Body of pancreas (tissue), 4 donors: ENCODE measurements at regions not wholly inside any gene's neighbourhood (a gene's known extent, or its start where the extent isn't known, plus 50 kb on each side); places are given as distances from the start of the nearest gene placed in this dataset.

ENCODE experiments used
- ATAC-seq: fragments of 150-250 bp; one replicate; pipeline ENCODE4 v1.9.1; 2016
- DNase-seq, 4 donors: peaks; one replicate each; pipeline ENCODE4 v3.0.0-alpha.2; 2019
- H3K27ac ChIP-seq, 4 donors: fragments of 200-600 bp; sonication (generic); 1 replicate in 3 of 4; 2 replicates in 1 of 4; pipeline versions ENCODE4 v1.5.1 to v1.6.1; 2016 to 2019; ENCODE audit warnings: mild to moderate bottlenecking in 1 of 4, mixed read lengths in 1 of 4, moderate library complexity in 1 of 4
- H3K27me3 ChIP-seq, 2 donors: fragments of 200-600 bp; sonication (generic); one replicate each; pipeline ENCODE4 v1.6.0; 2016; ENCODE audit warnings: mild to moderate bottlenecking in 1 of 2
- H3K36me3 ChIP-seq, 2 donors: fragments of 200-600 bp; sonication (generic); replicated peaks in 1 of 2; 2 replicates each; pipeline ENCODE4 v1.5.1; 2016; ENCODE audit warnings: low read depth in 2 of 2; ENCODE audit not compliant: insufficient read depth in 1 of 2
- H3K4me1 ChIP-seq: fragments of 200-600 bp; sonication (generic); one replicate; pipeline ENCODE4 v1.6.0; 2016
- H3K4me3 ChIP-seq, 2 donors: fragments of 200-600 bp; sonication (generic); 1 replicate in 1 of 2; 2 replicates in 1 of 2; pipeline ENCODE4 v1.5.1; 2016 to 2019
- H3K9me3 ChIP-seq, 3 donors: fragments of 200-600 bp; sonication (generic); 1 replicate in 2 of 3; 2 replicates in 1 of 3; pipeline ENCODE4 v1.5.1; 2016
- POLR2A ChIP-seq, 3 donors: fragments of 450-650 bp; IDR thresholded peaks; one replicate each; pipeline ENCODE4 v1.6.1; 2016; ENCODE audit warnings: antibody characterized with exemption in 3 of 3, mild to moderate bottlenecking in 2 of 3
- WGBS, 2 donors: methylation state at CpG; one replicate each; pipeline ENCODE4 v1.1.5; 2017; 5-methylcytosine and 5-hydroxymethylcytosine counted together
- intact Hi-C: fragments of 100-400 bp; cut with DNase I; formaldehyde crosslinking; loops from one replicate; pipeline ENCODE4 v1.15.1; 2023
- TF ChIP-seq, protein P1 (sequence below), 7 experiments: fragments of 450-650 bp in 4 of 7; fragments of 200-600 bp in 3 of 7; sonication (generic) in 3 of 7; IDR thresholded peaks; one replicate each; pipeline ENCODE4 v1.5.1; 2016 to 2019; ENCODE audit warnings: antibody characterized with exemption in 7 of 7

DNA sequence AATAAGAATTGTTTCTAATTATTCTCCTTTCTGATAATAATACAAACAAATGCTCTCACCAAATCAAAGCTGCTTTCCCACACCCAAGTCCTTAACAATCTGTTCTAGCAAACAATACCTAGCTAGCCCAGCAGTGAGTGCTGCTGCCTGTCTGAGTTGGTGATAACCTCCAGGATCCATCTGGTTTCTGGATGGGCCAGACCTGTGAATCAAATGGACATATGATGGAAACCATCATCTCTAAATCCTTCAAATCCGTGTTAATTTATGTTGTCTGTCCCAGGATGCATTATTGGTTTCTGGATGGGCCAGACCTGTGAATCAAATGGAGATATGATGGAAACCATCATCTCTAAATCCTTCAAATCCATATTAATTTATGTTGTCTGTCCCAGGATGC, 1230.0 kb downstream of the AMY1C start:
- no peaks in the 10 kb centered on the region for H3K4me1 ChIP-seq
- DNase-seq (no peak), ATAC-seq (no peak)
- H3K4me3 ChIP-seq: no peak overlapping the region
- H3K27ac ChIP-seq: no peak overlapping the region
- no peaks in the 10 kb centered on the region for H3K27me3 ChIP-seq
- WGBS, 2 donors: 32 to 48% methylated on average over 1 of the region's 1 CpG
- intact Hi-C loops: no loop called here
- H3K9me3 ChIP-seq: no peaks in the 10 kb centered on the region
- H3K36me3 ChIP-seq: no peaks in the 10 kb centered on the region
- TF ChIP-seq POLR2A (IDR thresholded peaks at IDR 0.05): no peak
- TF ChIP-seq, protein P1, sequence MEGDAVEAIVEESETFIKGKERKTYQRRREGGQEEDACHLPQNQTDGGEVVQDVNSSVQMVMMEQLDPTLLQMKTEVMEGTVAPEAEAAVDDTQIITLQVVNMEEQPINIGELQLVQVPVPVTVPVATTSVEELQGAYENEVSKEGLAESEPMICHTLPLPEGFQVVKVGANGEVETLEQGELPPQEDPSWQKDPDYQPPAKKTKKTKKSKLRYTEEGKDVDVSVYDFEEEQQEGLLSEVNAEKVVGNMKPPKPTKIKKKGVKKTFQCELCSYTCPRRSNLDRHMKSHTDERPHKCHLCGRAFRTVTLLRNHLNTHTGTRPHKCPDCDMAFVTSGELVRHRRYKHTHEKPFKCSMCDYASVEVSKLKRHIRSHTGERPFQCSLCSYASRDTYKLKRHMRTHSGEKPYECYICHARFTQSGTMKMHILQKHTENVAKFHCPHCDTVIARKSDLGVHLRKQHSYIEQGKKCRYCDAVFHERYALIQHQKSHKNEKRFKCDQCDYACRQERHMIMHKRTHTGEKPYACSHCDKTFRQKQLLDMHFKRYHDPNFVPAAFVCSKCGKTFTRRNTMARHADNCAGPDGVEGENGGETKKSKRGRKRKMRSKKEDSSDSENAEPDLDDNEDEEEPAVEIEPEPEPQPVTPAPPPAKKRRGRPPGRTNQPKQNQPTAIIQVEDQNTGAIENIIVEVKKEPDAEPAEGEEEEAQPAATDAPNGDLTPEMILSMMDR (IDR thresholded peaks at IDR 0.05): no peak

DNA sequence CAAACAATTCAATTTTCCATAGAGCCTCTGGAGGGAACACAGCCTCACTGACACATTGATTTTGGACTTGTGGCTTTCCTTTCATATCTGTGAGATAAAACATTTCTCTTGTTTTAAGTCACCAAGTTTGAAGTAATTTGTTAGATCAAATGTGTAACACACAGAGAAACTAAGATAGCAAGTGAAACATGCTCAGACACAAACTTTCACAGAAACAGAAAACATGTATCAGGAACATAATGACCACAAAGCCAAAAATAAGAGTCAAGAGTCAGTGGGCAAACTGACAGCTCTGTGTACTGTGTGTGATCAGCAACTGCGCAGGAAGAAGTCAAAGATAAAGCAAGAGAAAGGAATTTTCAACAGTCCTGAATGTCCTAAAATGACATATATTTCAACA, 1237.5 kb downstream of the AMY1C start:
- H3K4me3 ChIP-seq: no peak overlapping the region
- WGBS, 2 donors: 43 to 46% methylated on average over 1 of the region's 1 CpG
- no peaks in the 10 kb centered on the region for H3K27me3 ChIP-seq
- DNase-seq (no peak), ATAC-seq (no peak)
- intact Hi-C loops: no loop called here
- no peak overlapping the region for H3K27ac ChIP-seq
- H3K36me3 ChIP-seq: no peaks in the 10 kb centered on the region
- H3K9me3 ChIP-seq: no peaks in the 10 kb centered on the region
- no peaks in the 10 kb centered on the region for H3K4me1 ChIP-seq
- TF ChIP-seq POLR2A (IDR thresholded peaks at IDR 0.05): no peak
- TF ChIP-seq, protein P1 (IDR thresholded peaks at IDR 0.05): no peak

DNA sequence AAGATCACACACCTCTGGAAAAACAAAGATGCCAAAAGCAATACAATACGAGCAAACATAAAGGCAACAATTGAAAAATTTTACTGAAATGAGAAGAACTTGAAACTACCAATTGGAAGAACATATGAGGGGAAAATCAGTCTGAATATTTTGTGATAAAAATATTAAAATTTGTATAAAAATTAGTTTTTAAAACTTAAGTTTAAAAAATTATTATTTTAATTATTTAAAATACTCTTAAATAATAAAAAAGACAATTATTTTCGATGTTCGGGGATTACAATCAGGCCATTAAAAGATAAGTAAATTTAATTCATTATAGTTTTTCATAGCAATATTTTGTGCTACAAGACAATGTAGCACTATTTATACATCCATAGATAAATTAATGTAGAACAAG, 1239.3 kb downstream of the AMY1C start:
- 78 to 81% methylated on average over 3 of the region's 3 CpGs for WGBS, 2 donors
- no peaks in the 10 kb centered on the region for H3K36me3 ChIP-seq
- H3K9me3 ChIP-seq: no peaks in the 10 kb centered on the region
- DNase-seq: no peak
- intact Hi-C loops: no loop called here
- no peak overlapping the region for H3K27ac ChIP-seq
- no peak overlapping the region for H3K4me3 ChIP-seq
- no peaks in the 10 kb centered on the region for H3K4me1 ChIP-seq
- TF ChIP-seq, protein P1 (IDR thresholded peaks at IDR 0.05): no peak
- H3K27me3 ChIP-seq: no peaks in the 10 kb centered on the region
- no peak for ATAC-seq

DNA sequence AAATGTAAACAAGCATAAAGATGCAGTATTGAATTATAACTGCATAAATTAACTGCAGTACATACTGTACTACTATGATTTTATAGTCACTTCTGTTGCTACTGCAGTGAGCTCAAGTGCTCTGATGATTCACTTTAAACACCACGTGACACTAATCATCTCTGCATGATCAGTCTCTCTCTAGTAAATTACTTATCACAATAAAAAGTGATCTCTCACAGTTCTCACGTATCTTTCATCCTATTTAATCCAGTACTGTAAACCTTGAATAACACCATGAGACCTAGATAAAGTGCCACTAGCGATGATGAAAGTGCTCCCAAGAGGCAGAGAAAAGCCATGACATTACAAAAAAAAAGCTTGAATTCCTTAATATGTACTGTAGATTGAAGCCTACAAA, 1242.0 kb downstream of the AMY1C start:
- 46 to 55% methylated on average over 3 of the region's 3 CpGs for WGBS, 2 donors
- ATAC-seq (no peak), DNase-seq (no peak)
- H3K27ac ChIP-seq: no peak overlapping the region
- no peak for TF ChIP-seq POLR2A (IDR thresholded peaks at IDR 0.05)
- TF ChIP-seq, protein P1 (IDR thresholded peaks at IDR 0.05): no peak
- no peaks in the 10 kb centered on the region for H3K4me1 ChIP-seq
- no peaks in the 10 kb centered on the region for H3K36me3 ChIP-seq
- no peaks in the 10 kb centered on the region for H3K9me3 ChIP-seq
- H3K27me3 ChIP-seq: no peaks in the 10 kb centered on the region
- H3K4me3 ChIP-seq: no peak overlapping the region
- intact Hi-C loops: no loop called here

DNA sequence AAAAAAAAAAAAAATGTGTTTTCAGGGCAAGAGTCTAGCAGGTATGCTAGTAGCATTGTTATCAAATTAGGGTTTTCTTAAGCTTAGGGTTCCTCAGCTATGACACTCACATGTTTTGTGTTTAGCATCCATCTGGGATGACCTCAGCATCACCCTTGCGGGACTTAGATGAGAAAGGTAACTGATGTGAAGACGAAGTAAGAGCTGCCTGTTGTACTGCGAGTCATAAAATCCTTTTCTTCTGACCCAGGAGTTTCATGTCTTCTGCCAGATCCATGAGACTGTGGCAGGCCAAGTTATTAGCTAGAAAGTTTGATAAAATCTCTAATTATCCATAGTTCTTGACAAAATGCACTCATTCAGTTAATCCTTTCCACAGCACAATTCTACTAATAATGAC, 1251.1 kb downstream of the AMY1C start:
- H3K27ac ChIP-seq: no peak overlapping the region
- H3K36me3 ChIP-seq: no peaks in the 10 kb centered on the region
- no peaks in the 10 kb centered on the region for H3K4me1 ChIP-seq
- WGBS, 2 donors: 50 to 52% methylated on average over 3 of the region's 3 CpGs
- intact Hi-C loops: no loop called here
- no peaks in the 10 kb centered on the region for H3K27me3 ChIP-seq
- TF ChIP-seq POLR2A (IDR thresholded peaks at IDR 0.05): no peak
- ATAC-seq: no peak
- DNase-seq: no peak
- no peak overlapping the region for H3K4me3 ChIP-seq
- no peaks in the 10 kb centered on the region for H3K9me3 ChIP-seq
